DND-41 (cell line): ENCODE measurements at regions not wholly inside any gene's neighbourhood (a gene's known extent, or its start where the extent isn't known, plus 50 kb on each side); places are given as distances from the start of the nearest gene placed in this dataset.

ENCODE experiments used
- ATAC-seq: fragments of 200-7000 bp; cut with Tn5 transposase; 3 replicates; pipeline ENCODE4 v1.9.1; 2021; ENCODE audit warnings: low read depth; ENCODE audit not compliant: insufficient read depth
- DNase-seq: peaks from one replicate; pipeline ENCODE4 v3.0.0-alpha.2; 2020
- H2AFZ ChIP-seq: 2 replicates; pipeline ENCODE4 v1.6.0; 2012; ENCODE audit warnings: low read depth, low read length
- H3K27ac ChIP-seq: 2 replicates; pipeline ENCODE4 v1.5.1; 2012; ENCODE audit warnings: low read length, inconsistent platforms
- H3K27me3 ChIP-seq: fragments of 200-600 bp; sonication (generic); 2 replicates; pipeline ENCODE4 v1.6.0; 2012; ENCODE audit warnings: low read length, mild to moderate bottlenecking, inconsistent platforms; ENCODE audit not compliant: insufficient read depth, poor library complexity
- H3K36me3 ChIP-seq: 2 replicates; pipeline ENCODE4 v1.5.1; 2012; ENCODE audit warnings: low read length, inconsistent platforms; ENCODE audit not compliant: insufficient read depth
- H3K4me1 ChIP-seq: 2 replicates; pipeline ENCODE4 v1.5.1; 2012; ENCODE audit warnings: mild to moderate bottlenecking, low read length; ENCODE audit not compliant: insufficient read depth
- H3K4me2 ChIP-seq: 2 replicates; pipeline ENCODE4 v1.6.0; 2012; ENCODE audit warnings: mild to moderate bottlenecking, moderate library complexity, low read length, inconsistent platforms; ENCODE audit not compliant: insufficient read depth
- H3K4me3 ChIP-seq, 2 experiments: fragments of 200-600 bp in 1 of 2; shearing (Covaris generic) in 1 of 2; 2 replicates each; pipeline ENCODE4 v1.5.1; 2012 to 2016; ENCODE audit warnings: inconsistent platforms in 2 of 2, low read length in 2 of 2, mild to moderate bottlenecking in 2 of 2, low read depth in 1 of 2, moderate library complexity in 1 of 2
- H3K79me2 ChIP-seq: 2 replicates; pipeline ENCODE4 v1.6.0; 2012; ENCODE audit warnings: low read length, inconsistent platforms; ENCODE audit not compliant: insufficient read depth
- H3K9ac ChIP-seq: 2 replicates; pipeline ENCODE4 v1.6.0; 2012; ENCODE audit warnings: low read depth, mild to moderate bottlenecking, inconsistent platforms, low read length, moderate library complexity
- H3K9me3 ChIP-seq: 2 replicates; pipeline ENCODE4 v1.5.1; 2012; ENCODE audit warnings: low read length, moderate library complexity, mild to moderate bottlenecking, inconsistent platforms; ENCODE audit not compliant: insufficient read depth, severe bottlenecking
- H4K20me1 ChIP-seq: 2 replicates; pipeline ENCODE4 v1.6.0; 2012; ENCODE audit warnings: low read length; ENCODE audit not compliant: insufficient read depth
- EZH2 ChIP-seq: IDR thresholded peaks from 3 replicates; pipeline ENCODE4 v1.6.1; 2012; ENCODE audit warnings: borderline replicate concordance, low read depth, mild to moderate bottlenecking, moderate library complexity, low read length, inconsistent platforms; ENCODE audit not compliant: severe bottlenecking
- TF ChIP-seq, protein P1 (sequence below): IDR thresholded peaks from 2 replicates; pipeline ENCODE4 v1.5.1; 2012; ENCODE audit warnings: borderline replicate concordance, low read length, moderate library complexity, mild to moderate bottlenecking; ENCODE audit not compliant: poor library complexity, severe bottlenecking; ENCODE audit errors: extremely low read depth

DNA sequence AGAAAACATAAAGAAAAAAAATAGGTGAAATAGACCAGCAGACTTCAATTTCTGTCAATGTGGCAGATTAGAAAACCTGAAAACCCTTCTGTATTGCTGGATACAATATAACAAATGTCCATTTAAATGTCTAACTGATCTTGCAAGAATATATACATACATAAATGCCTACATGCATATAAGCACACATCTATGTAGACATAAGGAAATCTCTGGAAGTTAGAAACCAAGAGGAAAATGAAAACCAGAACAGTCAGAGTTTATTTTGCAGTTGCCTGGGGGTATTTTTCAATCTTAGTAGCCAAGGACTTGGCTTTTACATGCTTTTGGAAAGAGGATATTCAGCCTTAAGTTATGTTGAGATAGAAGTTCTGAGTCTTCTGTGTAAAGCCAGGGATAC, 184.0 kb downstream of the RPS12 start:
- H3K27ac ChIP-seq = no peak overlapping the region
- DNase-seq = no peak
- no peaks in the 10 kb centered on the region for H3K36me3 ChIP-seq
- no peaks in the 10 kb centered on the region for H3K79me2 ChIP-seq
- ATAC-seq = no peak
- H3K9ac ChIP-seq = no peak overlapping the region
- no peak overlapping the region for H2AFZ ChIP-seq
- H3K4me1 ChIP-seq = no peaks in the 10 kb centered on the region
- no peak overlapping the region for H3K4me3 ChIP-seq
- no peak for TF ChIP-seq EZH2
- TF ChIP-seq, protein P1, sequence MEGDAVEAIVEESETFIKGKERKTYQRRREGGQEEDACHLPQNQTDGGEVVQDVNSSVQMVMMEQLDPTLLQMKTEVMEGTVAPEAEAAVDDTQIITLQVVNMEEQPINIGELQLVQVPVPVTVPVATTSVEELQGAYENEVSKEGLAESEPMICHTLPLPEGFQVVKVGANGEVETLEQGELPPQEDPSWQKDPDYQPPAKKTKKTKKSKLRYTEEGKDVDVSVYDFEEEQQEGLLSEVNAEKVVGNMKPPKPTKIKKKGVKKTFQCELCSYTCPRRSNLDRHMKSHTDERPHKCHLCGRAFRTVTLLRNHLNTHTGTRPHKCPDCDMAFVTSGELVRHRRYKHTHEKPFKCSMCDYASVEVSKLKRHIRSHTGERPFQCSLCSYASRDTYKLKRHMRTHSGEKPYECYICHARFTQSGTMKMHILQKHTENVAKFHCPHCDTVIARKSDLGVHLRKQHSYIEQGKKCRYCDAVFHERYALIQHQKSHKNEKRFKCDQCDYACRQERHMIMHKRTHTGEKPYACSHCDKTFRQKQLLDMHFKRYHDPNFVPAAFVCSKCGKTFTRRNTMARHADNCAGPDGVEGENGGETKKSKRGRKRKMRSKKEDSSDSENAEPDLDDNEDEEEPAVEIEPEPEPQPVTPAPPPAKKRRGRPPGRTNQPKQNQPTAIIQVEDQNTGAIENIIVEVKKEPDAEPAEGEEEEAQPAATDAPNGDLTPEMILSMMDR = no peak
- no peaks in the 10 kb centered on the region for H4K20me1 ChIP-seq
- H3K4me2 ChIP-seq = no peak overlapping the region
- H3K27me3 ChIP-seq = no peaks in the 10 kb centered on the region
- H3K9me3 ChIP-seq = no peaks in the 10 kb centered on the region

DNA sequence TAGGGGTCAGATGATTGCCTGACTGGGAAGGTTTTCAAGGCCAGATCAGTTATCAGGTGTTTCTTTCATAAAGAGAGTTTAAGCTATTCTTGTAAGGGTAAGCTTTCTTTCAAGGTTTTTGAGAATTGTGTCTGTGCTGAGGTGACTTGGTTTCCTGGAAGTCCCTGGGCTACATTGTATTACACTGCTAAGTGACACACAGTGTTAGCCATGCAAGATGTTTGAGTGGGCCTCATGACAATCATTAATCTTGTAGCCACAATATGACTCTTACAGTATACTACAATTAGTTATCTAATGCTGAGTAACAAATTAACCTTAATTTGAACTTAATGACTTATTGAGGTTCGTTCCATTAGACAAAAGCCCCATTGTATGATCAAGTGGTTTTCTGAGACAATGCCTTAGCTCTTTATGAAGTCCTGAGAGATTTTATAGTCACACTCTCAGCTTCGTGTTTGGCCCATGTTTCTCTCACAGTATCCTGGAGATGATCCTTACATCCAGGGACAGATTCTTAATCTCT, 186.7 kb downstream of the RPS12 start:
- no peaks in the 10 kb centered on the region for H4K20me1 ChIP-seq
- H3K79me2 ChIP-seq = no peaks in the 10 kb centered on the region
- no peak for DNase-seq
- H3K4me2 ChIP-seq = no peak overlapping the region
- no peaks in the 10 kb centered on the region for H3K36me3 ChIP-seq
- no peaks in the 10 kb centered on the region for H3K4me1 ChIP-seq
- ATAC-seq = no peak
- H2AFZ ChIP-seq = no peak overlapping the region
- no peaks in the 10 kb centered on the region for H3K27me3 ChIP-seq
- no peak overlapping the region for H3K9ac ChIP-seq
- no peak overlapping the region for H3K27ac ChIP-seq
- no peaks in the 10 kb centered on the region for H3K9me3 ChIP-seq
- no peak overlapping the region for H3K4me3 ChIP-seq
- TF ChIP-seq EZH2 = no peak
- TF ChIP-seq, protein P1 = no peak

DNA sequence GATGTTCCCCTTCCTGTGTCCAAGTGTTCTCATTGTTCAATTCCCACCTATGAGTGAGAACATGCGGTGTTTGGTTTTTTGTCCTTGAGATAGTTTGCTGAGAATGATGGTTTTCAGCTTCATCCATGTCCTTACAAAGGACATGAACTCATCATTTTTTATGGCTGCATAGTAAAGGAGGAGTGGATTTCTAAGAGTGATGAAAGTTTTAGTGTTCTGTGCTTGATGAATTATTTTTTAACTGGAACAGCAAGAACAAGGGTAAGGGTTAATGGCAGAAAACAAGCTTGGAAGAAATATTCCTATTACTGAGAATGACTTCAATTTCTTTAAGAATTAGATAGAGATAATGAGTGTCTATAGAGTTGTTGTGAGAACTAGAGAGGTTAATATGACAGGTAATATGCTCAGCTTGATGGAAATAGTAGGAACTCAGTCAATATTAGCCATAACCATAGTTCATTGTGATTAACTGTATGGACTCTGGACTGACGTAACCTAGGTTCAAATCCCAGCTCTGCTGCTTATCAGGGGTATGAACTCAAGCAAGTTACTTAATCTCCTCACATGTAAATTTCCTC, 190.0 kb downstream of the RPS12 start:
- Histone ChIP-seq H3K9ac (no peak overlapping the region), H3K36me3 (no peaks in the 10 kb centered on the region), H2AFZ (no peak overlapping the region), H3K4me2 (no peak overlapping the region), H3K4me1 (no peaks in the 10 kb centered on the region), H3K4me3 (no peak overlapping the region), H3K27ac (no peak overlapping the region), H4K20me1 (no peaks in the 10 kb centered on the region), H3K79me2 (no peaks in the 10 kb centered on the region), H3K27me3 (no peaks in the 10 kb centered on the region), H3K9me3 (no peaks in the 10 kb centered on the region)
- DNase-seq = no peak
- TF ChIP-seq EZH2 = no peak
- TF ChIP-seq, protein P1 = no peak
- no peak for ATAC-seq
